Activated T-cell treated with anti-CD3 and anti-CD28 coated beads, Interleukin-2, amount 50 U/mL, for 24 hours (primary cell): ENCODE measurements at regions not wholly inside any gene's neighbourhood (a gene's known extent, or its start where the extent isn't known, plus 50 kb on each side); places are given as distances from the start of the nearest gene placed in this dataset.

Source experiments
- DNase-seq: peaks from one replicate; pipeline ENCODE4 v3.0.0-alpha.2; 2020
- H3K27ac Mint-ChIP-seq: 2 replicates; pipeline ENCODE4 v1.8.0; 2020; ENCODE audit warnings: mild to moderate bottlenecking, mixed read lengths
- H3K27me3 Mint-ChIP-seq: 2 replicates; pipeline ENCODE4 v1.8.0; 2020; ENCODE audit warnings: mixed read lengths
- H3K36me3 Mint-ChIP-seq: 2 replicates; pipeline ENCODE4 v1.8.0; 2020; ENCODE audit warnings: low read depth, mixed read lengths
- H3K4me1 Mint-ChIP-seq: 2 replicates; pipeline ENCODE4 v1.8.0; 2020; ENCODE audit warnings: low read depth, mixed read lengths
- H3K4me3 Mint-ChIP-seq: 2 replicates; pipeline ENCODE4 v1.8.0; 2020; ENCODE audit warnings: mild to moderate bottlenecking, moderate library complexity, mixed read lengths
- H3K9me3 Mint-ChIP-seq: 2 replicates; pipeline ENCODE4 v1.8.0; 2020; ENCODE audit warnings: mixed read lengths

- Mint-ChIP-seq H3K4me1 (no peaks in the 10 kb centered on the region), H3K36me3 (no peaks in the 10 kb centered on the region), H3K4me3 (no peak overlapping the region), H3K27ac (no peak overlapping the region), H3K27me3 (no peaks in the 10 kb centered on the region), H3K9me3 (no peaks in the 10 kb centered on the region)
- DNase-seq, result no peak
Observed at GRCh38 chr3:24589513-24589851, 94.8 kb upstream of the THRB start.

- Mint-ChIP-seq H3K4me1 (no peaks in the 10 kb centered on the region), H3K4me3 (no peak overlapping the region), H3K36me3 (no peaks in the 10 kb centered on the region), H3K27me3 (no peaks in the 10 kb centered on the region), H3K27ac (no peak overlapping the region), H3K9me3 (no peaks in the 10 kb centered on the region)
- no peak for DNase-seq
Observed at GRCh38 chr3:24589931-24590880, 95.6 kb upstream of the THRB start.

DNA sequence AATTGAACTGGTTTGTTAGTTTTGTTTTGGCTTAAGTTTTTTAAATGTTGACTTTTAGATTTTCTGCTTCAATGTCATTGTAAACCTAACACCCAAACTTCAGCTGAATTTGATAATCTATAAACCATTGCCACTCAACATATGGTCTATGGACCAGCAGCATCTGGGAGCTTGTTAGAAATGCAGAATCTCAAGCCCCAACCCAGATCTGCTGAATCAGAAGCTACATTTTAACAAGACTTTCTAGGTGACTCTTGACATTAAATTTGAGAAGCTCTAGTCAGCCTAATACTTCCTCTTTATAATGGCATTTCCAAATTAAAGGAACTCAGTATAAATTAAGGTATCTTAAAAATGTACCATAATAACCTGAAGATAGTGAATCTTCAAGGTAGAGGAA, 96.5 kb upstream of the THRB start:
- DNase-seq, result no peak
- Mint-ChIP-seq H3K4me3 (no peak overlapping the region), H3K27me3 (no peaks in the 10 kb centered on the region), H3K36me3 (no peaks in the 10 kb centered on the region), H3K4me1 (no peaks in the 10 kb centered on the region), H3K9me3 (no peaks in the 10 kb centered on the region), H3K27ac (no peak overlapping the region)

DNA sequence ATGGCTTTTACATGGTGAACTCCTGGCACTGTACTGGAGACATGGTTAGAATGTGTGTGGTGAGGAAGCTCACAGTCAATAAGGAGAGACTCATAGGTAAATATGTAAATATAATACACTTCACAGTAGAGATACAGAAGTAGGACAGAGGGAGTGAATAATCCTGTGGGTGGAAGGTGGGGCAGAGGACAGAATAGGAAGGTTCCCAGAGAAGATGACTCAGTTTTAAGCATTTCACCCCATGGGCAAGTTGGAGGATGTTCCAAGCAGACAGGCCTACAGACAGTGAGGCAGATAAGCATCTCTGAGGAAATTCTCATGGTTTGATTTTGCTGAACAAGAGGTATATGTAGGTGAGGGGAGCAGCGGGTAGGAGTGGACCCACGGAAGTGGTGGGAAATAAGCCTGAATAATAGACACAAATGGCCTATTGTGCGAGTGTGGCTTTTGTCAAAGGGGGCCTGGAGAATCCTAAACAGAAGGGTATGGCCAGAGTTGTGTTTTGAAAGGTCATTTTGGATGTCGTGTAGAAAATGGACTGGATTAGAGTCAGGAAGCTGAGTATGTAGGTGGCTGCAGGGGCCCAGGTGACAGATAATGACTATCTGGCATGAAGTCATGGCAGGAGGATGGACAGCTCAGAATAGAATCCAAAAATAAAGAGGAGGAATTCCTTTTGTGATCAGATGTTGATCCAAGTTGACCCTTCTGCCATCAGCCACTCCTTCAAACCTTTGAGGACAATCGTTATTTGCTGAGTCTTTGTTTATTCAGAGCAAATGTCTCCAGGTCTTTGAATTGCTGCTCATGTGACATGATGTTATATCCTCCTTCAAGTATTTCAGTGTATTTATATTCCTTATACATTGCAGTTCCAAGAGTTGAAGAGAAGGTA, 97.3 kb upstream of the THRB start:
- Mint-ChIP-seq H3K4me3 (no peak overlapping the region), H3K27ac (no peak overlapping the region), H3K4me1 (no peaks in the 10 kb centered on the region), H3K36me3 (no peaks in the 10 kb centered on the region), H3K27me3 (no peaks in the 10 kb centered on the region), H3K9me3 (no peaks in the 10 kb centered on the region)
- DNase-seq, result no peak

DNA sequence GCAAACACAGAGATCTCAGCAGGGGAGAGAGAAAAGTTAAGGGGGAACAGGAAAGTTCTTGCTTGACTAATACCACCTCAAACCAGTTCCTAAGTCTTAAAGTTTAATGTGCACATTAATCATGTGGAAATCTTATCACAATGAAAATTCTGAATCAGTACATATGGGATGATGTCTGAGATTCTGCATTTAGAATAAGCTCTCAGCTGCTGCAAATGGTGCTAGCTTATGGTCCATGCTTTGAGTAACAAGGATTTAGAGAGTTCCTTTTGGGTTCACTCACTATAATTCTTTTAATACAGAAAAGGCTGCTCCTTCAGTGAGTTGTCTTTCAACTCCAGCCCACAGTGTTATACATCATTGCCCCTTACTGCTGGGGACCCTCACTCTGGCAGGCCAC, 99.5 kb upstream of the THRB start:
- no peak overlapping the region for H3K27ac Mint-ChIP-seq
- H3K9me3 Mint-ChIP-seq, result no peaks in the 10 kb centered on the region
- DNase-seq, result no peak
- H3K4me1 Mint-ChIP-seq, result no peaks in the 10 kb centered on the region
- no peaks in the 10 kb centered on the region for H3K27me3 Mint-ChIP-seq
- no peaks in the 10 kb centered on the region for H3K36me3 Mint-ChIP-seq
- no peak overlapping the region for H3K4me3 Mint-ChIP-seq

GRCh38 chr3:24595796-24596195, 101.1 kb upstream of the THRB start:
- no peaks in the 10 kb centered on the region for H3K36me3 Mint-ChIP-seq
- H3K4me1 Mint-ChIP-seq, result no peaks in the 10 kb centered on the region
- H3K27me3 Mint-ChIP-seq, result no peaks in the 10 kb centered on the region
- DNase-seq, result no peak
- H3K27ac Mint-ChIP-seq, result no peak overlapping the region
- no peaks in the 10 kb centered on the region for H3K9me3 Mint-ChIP-seq
- H3K4me3 Mint-ChIP-seq, result no peak overlapping the region

GRCh38 chr3:24596626-24597025, 102.0 kb upstream of the THRB start:
- H3K9me3 Mint-ChIP-seq, result no peaks in the 10 kb centered on the region
- no peaks in the 10 kb centered on the region for H3K4me1 Mint-ChIP-seq
- DNase-seq, result no peak
- no peak overlapping the region for H3K4me3 Mint-ChIP-seq
- H3K27ac Mint-ChIP-seq, result no peak overlapping the region
- H3K27me3 Mint-ChIP-seq, result no peaks in the 10 kb centered on the region
- no peaks in the 10 kb centered on the region for H3K36me3 Mint-ChIP-seq

DNA sequence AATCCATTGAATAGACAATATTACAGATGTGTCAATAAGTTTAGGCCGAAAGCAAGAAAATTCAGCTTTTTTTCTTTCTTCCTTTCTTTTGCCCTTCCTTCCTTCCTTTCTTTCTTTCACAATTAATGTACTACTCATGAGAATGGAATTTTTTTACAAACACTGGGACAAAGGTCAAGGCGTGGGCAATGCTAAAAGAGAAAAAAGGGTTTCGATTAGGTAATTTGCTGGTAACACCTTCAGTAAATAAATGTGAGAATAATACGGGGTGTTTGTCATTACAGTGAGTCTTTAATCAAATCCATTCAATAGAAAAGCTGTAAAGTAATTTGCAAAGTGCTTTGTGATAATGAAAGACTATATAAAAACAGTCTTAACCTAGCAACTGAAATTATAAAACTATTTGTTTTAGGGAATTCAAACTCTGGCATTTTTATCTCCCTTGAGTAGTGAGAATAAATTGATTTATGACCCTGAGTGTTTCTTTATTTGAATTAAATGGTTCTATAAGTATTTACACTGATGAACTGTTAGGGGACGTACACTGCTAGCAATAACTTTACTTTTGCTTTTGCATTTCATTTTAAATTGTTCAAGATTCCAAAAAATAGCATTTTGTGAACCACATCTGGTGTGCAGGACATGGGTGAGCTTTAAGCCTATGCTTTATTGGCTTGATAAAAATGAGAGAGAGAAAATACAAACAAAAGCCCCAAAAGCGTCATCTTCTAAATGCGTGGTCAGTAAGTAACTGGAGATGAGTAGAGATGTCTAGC, 104.2 kb upstream of the THRB start:
- H3K9me3 Mint-ChIP-seq, result no peaks in the 10 kb centered on the region
- no peak for DNase-seq
- no peak overlapping the region for H3K4me3 Mint-ChIP-seq
- no peaks in the 10 kb centered on the region for H3K4me1 Mint-ChIP-seq
- no peak overlapping the region for H3K27ac Mint-ChIP-seq
- no peaks in the 10 kb centered on the region for H3K36me3 Mint-ChIP-seq
- H3K27me3 Mint-ChIP-seq, result no peaks in the 10 kb centered on the region

DNA sequence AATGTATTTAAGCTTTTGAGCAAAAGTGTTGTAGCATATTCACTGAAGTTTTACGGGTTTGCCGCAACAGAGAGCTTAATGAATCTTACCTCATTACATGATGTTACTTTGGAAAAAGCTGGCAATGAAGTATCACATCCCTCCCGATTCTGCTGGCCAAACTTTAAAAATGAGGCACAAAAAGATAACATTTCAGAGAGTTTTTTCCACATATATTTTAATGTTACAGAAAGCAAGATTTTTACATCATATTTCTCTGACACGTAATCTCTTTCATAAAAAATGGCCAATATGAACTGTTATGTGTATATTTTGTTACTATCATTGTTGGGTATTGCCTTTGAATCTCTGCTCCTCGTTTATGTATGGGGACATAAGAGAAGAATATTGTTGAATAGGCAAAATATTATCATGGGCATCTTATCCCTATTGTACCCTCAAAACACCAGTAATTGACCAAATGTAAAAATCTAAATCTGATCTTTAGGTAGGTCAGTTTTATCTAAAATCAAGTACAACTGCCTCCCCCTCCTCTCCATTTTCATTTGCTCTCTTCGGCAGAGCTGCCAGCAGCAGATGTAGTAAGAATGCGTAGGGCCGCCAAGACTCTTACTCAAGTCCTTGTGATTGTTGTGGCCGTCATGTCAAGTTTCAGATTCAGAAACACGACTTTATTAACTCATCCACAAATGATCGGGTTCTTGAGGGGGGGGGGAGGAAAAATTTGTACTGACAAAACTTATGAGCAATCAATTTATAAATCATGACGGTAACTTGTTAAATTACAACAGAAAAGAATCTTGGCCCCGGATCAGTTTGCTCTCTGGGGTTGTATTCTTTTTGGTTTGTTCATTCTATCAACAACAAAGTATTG, 106.7 kb upstream of the THRB start:
- no peaks in the 10 kb centered on the region for H3K27me3 Mint-ChIP-seq

DNA sequence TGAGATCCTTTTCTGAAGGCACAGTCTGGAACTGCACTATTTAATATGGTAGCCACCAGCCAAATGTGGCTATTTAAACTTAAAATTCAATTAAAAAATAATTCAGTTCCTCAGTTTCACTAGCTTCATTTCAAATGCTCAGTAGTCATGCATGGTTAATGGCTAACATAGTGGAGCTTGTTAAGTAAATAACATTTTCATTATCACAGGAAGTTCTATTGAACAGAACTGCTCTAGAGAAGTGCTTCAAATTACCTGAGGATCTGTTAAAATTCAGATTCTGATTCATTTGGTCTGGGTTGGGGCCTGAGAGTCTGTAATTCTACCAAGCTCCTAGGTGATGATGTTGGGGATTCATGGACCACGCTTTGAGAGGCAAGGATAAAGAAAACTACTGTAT, 109.6 kb upstream of the THRB start:
- no peaks in the 10 kb centered on the region for H3K27me3 Mint-ChIP-seq
- no peak overlapping the region for H3K4me3 Mint-ChIP-seq
- no peak for DNase-seq
- no peaks in the 10 kb centered on the region for H3K36me3 Mint-ChIP-seq
- H3K9me3 Mint-ChIP-seq, result peaks cover 4% of the 10 kb centered on the region
- H3K27ac Mint-ChIP-seq, result no peak overlapping the region
- no peaks in the 10 kb centered on the region for H3K4me1 Mint-ChIP-seq

More for the DNA sequence above, 106.7 kb upstream of the THRB start:
- Mint-ChIP-seq H3K4me3 (no peak overlapping the region), H3K27ac (no peak overlapping the region), H3K4me1 (no peaks in the 10 kb centered on the region), H3K9me3 (peaks cover 4% of the 10 kb centered on the region), H3K36me3 (no peaks in the 10 kb centered on the region)
- no peak for DNase-seq

DNA sequence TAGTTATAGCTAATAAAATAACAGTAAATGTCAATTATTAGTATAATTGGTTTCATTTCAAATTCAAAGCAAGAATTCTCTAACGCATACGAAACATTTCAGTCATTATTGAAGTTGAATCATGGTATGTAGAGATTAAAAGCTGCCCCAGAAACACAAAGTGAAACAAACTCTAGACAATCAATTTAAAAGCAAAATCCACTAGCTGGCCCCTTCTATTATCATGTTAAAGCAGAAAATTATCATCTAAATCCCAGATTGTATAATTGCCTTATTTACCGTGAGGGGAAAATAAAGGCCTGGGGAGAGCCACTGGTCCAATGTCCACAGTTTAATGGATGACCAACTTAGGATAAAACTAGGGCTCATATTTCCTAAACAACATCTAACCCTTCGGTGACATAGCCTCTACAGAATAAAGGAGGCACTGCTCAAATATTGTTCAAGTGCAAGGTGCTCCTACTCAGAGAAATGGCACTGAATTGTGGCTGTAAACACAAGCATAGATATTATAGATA, 110.9 kb upstream of the THRB start:
- no peak for DNase-seq
- Mint-ChIP-seq H3K4me3 (no peak overlapping the region), H3K27me3 (no peaks in the 10 kb centered on the region), H3K4me1 (no peaks in the 10 kb centered on the region), H3K27ac (no peak overlapping the region), H3K9me3 (peaks cover 4% of the 10 kb centered on the region), H3K36me3 (no peaks in the 10 kb centered on the region)

DNA sequence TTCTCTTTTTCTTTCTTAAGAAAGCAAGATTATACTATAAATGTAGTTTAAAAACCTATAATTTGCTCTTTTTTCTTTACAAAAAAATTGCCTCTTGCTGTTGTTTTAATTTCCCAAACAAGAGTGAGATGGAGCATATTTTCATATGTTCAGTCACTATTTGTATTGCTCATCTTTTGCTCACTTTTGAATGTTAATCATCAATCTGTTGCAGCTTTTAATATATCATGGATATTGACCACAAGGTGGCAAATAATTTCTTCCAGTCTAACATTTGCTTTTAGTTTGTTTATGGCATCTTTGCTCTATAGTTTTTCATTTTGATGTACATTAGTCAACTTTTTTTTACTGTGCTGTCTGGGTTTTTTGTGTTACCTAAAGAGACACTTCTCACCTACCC, 112.6 kb upstream of the THRB start:
- no peak for DNase-seq
- H3K4me1 Mint-ChIP-seq, result no peaks in the 10 kb centered on the region
- no peak overlapping the region for H3K4me3 Mint-ChIP-seq
- peaks cover 4% of the 10 kb centered on the region for H3K9me3 Mint-ChIP-seq
- H3K27ac Mint-ChIP-seq, result no peak overlapping the region
- H3K36me3 Mint-ChIP-seq, result no peaks in the 10 kb centered on the region
- no peaks in the 10 kb centered on the region for H3K27me3 Mint-ChIP-seq

DNA sequence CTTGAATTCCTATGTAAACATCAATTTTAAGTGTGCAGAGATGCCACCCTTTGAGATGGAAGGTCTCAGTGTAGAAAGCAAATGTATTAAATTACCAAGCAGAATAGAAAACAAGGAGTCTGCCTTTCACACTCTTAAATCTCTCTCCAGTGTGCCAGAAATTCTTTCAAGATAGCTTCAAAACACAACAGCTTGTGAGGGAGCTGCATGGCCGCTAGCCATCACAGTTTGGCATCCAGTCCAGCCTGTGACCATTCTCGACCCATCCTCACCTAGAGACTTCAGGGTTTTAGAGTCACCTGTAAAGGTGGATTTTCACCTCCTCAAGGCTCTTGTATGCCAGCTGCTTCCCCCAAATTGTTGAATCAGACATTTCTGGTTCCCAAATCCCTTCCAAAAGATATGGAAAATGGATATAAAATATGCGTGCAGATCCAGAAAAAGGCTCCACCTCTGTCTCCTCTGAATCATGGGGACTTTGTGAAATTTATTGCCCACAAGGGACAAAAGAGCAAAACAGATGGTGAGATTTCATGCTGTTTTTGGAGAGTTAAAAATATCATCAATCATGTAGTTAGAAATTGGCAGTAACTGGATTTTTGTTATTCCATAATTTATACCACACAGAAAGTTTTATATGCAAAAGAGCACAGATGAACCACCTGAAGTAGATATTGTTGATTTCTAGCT, 114.2 kb upstream of the THRB start:
- H3K27me3 Mint-ChIP-seq, result no peaks in the 10 kb centered on the region
- H3K9me3 Mint-ChIP-seq, result peaks cover 4% of the 10 kb centered on the region
- no peak for DNase-seq
- H3K4me1 Mint-ChIP-seq, result no peaks in the 10 kb centered on the region
- H3K27ac Mint-ChIP-seq, result no peak overlapping the region
- no peak overlapping the region for H3K4me3 Mint-ChIP-seq
- no peaks in the 10 kb centered on the region for H3K36me3 Mint-ChIP-seq
